ENCODE measurements at regions not wholly inside any gene's neighbourhood (a gene's known extent, or its start where the extent isn't known, plus 50 kb on each side); places are given as distances from the start of the nearest gene placed in this dataset.

GRCh38 chr1:17966341-17966740, 141.3 kb upstream of the IGSF21 start:
- TF ChIP-seq RFX5 (IDR thresholded peaks at IDR 0.05; ENCODE audit: borderline replicate concordance, low read depth, low read length): no peak
- no peak for TF ChIP-seq SP4 (IDR thresholded peaks at IDR 0.05; ENCODE audit: low read length)
- no peak for TF ChIP-seq EZH2 (IDR thresholded peaks at IDR 0.05; ENCODE audit: low read depth, low read length, severe bottlenecking)
